ENCODE measurements at regions not wholly inside any gene's neighbourhood (a gene's known extent, or its start where the extent isn't known, plus 50 kb on each side); places are given as distances from the start of the nearest gene placed in this dataset.

GRCh38 chr13:50474088-50474662 is 369.3 kb downstream of the DLEU7 start:
- DNase-seq, result no peak
- H3K4me3 ChIP-seq, result no peak overlapping the region
- no peaks in the 10 kb centered on the region for H3K4me1 ChIP-seq
- no peak for ATAC-seq
- H3K36me3 ChIP-seq (replicated peaks in 1 of 2; ENCODE audit: insufficient read depth in 1 of 2, low read depth in 2 of 2), result no peaks in the 10 kb centered on the region
- no peaks in the 10 kb centered on the region for H3K27me3 ChIP-seq
- TF ChIP-seq CTCF (IDR thresholded peaks at IDR 0.05), result no peak
- TF ChIP-seq POLR2A (IDR thresholded peaks at IDR 0.05), result no peak
- H3K27ac ChIP-seq, result no peak overlapping the region
- intact Hi-C loops (cut with DNase I), result no loop called here
- 84 to 89% methylated on average over 2 of the region's 2 CpGs for WGBS, 2 donors
- H3K9me3 ChIP-seq, result no peaks in the 10 kb centered on the region

- Histone ChIP-seq H3K4me1 (no peaks in the 10 kb centered on the region), H3K27me3 (no peaks in the 10 kb centered on the region), H3K4me3 (no peak overlapping the region), H3K27ac (no peak overlapping the region), H3K9me3 (no peaks in the 10 kb centered on the region), H3K36me3 (replicated peaks in 1 of 2; ENCODE audit: insufficient read depth in 1 of 2, low read depth in 2 of 2) (no peaks in the 10 kb centered on the region)
- intact Hi-C loops (cut with DNase I), result no loop called here
- no peak for TF ChIP-seq POLR2A (IDR thresholded peaks at IDR 0.05)
- TF ChIP-seq CTCF (IDR thresholded peaks at IDR 0.05), result no peak
- WGBS, 2 donors, result 62 to 64% methylated on average over 5 of the region's 5 CpGs
- DNase-seq, result no peak
- no peak for ATAC-seq
Observed at GRCh38 chr13:50476577-50477285, 366.8 kb downstream of the DLEU7 start.

- Histone ChIP-seq H3K4me1 (no peaks in the 10 kb centered on the region), H3K9me3 (no peaks in the 10 kb centered on the region), H3K4me3 (no peak overlapping the region), H3K36me3 (replicated peaks in 1 of 2; ENCODE audit: insufficient read depth in 1 of 2, low read depth in 2 of 2) (no peaks in the 10 kb centered on the region), H3K27me3 (no peaks in the 10 kb centered on the region), H3K27ac (no peak overlapping the region)
- no peak for ATAC-seq
- no peak for TF ChIP-seq POLR2A (IDR thresholded peaks at IDR 0.05)
- no peak for TF ChIP-seq CTCF (IDR thresholded peaks at IDR 0.05)
- no peak for DNase-seq
- intact Hi-C loops (cut with DNase I), result no loop called here
Observed at GRCh38 chr13:50481936-50482335, 361.6 kb downstream of the DLEU7 start.

DNA sequence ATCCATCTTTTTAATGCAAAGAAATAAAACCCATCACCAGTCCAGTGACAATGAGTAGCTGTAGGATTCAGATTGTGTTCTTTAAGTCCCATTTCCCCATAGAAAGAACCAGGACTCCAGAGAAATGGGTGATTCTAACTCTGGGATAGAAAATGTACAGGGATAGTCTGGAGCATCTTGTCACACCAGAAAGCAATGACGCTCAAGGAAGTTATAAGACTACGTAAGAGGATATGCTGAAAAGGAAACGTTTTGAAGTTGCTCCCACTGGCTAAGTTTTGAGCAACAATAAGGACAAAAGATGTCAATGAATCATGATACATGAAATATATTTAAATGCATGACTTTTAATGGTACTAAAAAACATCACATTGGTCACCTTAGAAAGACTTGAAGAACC is 360.1 kb downstream of the DLEU7 start:
- Histone ChIP-seq H3K4me1 (no peaks in the 10 kb centered on the region), H3K9me3 (no peaks in the 10 kb centered on the region), H3K4me3 (no peak overlapping the region), H3K36me3 (replicated peaks in 1 of 2; ENCODE audit: insufficient read depth in 1 of 2, low read depth in 2 of 2) (no peaks in the 10 kb centered on the region), H3K27ac (no peak overlapping the region), H3K27me3 (no peaks in the 10 kb centered on the region)
- TF ChIP-seq POLR2A (IDR thresholded peaks at IDR 0.05) (no peak), CTCF (IDR thresholded peaks at IDR 0.05) (no peak)
- ATAC-seq (no peak), DNase-seq (no peak)
- intact Hi-C loops (cut with DNase I), result no loop called here
- WGBS, 2 donors, result 67 to 69% methylated on average over 3 of the region's 3 CpGs

Data from body of pancreas (tissue), 4 donors.